HG03064 (cell line): ENCODE measurements at regions not wholly inside any gene's neighbourhood (a gene's known extent, or its start where the extent isn't known, plus 50 kb on each side); places are given as distances from the start of the nearest gene placed in this dataset.
A peak's percentile ranks its signal among the peaks of the same experiment; 100 is the strongest.
"Not testable (repeated sequence)": the region's sequence is repeated elsewhere in the genome, so short reads cannot be mapped to it uniquely, and the experiment has no call there.

Source experiments
- ATAC-seq: cut with Tn5 transposase; IDR thresholded peaks from one replicate; pipeline ENCODE4 v1.9.1; 2021; ENCODE audit warnings: low read depth; ENCODE audit not compliant: unreplicated experiment

- not testable (repeated sequence) for ATAC-seq
Observed at GRCh38 chr20:25853718-25854388, 157.2 kb upstream of the ZNF337 start.

DNA sequence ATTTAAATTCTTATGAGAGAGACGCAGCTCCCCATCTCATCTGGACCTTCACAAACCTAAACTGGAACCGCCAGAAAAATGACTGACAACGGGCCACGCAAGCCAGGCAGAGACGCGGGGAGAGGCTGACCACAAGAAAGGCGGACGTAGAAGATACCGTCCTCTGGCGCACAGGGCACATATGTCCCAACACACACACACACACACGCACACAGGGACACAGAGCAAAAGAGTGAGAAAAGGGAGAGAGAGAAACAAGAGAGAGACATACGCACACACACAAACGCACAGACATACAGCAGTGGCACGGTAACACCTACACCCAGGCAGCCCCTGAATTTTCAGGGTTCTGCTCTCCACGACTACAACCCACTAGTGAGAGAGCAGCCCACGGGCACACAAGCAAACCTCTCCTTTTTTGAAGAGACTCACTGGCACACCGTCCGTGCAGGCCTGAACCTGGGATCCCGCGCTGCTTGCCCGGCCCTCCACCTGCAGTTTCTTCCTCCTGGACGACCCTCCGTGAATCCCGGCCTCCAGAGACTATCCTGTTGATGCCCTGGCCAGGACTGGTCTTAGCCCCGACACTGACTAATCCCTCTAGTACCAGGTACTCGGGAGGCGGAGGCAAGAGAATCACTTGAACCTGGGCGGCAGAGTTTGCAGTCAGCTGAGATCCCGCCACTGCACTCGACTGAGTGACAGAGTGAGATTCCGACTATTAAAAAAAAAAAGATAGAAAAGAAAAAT, 156.5 kb upstream of the ZNF337 start:
- not testable (repeated sequence) for ATAC-seq

- not testable (repeated sequence) for ATAC-seq
Observed at GRCh38 chr20:25850133-25850532, 153.5 kb upstream of the ZNF337 start.

DNA sequence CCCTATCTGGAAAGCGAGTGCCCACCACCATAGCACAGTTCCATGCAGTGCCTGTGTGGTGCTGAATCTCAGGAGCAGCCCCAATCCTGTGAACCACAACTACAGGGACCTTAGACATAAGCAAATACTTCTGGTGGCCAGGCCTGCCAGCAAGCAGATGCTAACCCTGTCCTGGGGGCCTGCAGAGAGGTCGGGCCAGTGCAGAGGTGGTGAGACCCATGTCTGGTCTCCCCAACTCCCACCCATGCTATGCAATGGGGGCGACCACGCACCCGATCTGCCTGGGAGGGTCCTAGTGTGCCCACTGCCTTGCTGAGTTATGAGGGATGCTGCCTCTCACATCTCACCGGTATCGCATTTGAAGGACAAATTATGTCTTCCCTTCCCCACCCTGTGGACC, 151.6 kb upstream of the ZNF337 start:
- no peak for ATAC-seq

DNA sequence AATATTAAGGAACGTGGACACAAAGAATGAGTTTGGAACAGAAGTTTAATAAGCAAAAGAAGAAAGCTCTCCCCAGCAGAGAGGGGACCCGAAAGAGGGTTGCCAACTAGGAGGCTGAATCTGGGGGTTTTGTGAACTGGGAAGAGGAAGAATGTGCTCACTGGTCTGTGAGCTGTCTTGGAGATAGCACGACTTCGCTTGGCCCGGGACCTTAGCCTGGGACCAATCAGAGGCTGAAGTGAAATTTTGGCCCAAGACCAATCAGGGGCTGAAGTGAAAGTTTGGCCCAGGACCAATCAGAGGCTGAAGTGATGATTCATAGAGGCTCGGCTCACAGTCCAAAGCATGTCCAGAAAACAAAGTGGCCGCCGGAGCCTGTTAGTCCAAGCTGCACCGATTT, 148.0 kb upstream of the ZNF337 start:
- not testable (repeated sequence) for ATAC-seq

DNA sequence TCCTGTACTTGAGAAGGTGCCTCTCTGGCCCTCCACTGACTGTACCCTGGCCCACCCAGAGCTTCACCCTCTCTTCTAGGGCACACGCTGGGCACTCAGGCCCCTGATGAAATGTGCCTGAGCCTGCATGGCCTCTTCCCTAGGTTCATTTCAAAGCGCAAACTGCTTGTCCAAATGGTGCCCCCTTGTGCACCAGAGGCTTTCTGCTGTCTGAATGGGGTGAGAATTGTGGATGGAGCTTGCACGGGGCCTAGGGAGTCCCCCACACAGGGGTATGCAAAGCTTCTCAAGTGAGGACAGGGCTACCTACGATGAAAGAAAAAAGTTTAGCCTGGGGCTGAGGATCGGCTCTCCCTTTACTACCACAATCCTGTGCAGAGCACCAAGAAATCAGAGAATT, 116.9 kb upstream of the ZNF337 start:
- ATAC-seq = not testable (repeated sequence)

DNA sequence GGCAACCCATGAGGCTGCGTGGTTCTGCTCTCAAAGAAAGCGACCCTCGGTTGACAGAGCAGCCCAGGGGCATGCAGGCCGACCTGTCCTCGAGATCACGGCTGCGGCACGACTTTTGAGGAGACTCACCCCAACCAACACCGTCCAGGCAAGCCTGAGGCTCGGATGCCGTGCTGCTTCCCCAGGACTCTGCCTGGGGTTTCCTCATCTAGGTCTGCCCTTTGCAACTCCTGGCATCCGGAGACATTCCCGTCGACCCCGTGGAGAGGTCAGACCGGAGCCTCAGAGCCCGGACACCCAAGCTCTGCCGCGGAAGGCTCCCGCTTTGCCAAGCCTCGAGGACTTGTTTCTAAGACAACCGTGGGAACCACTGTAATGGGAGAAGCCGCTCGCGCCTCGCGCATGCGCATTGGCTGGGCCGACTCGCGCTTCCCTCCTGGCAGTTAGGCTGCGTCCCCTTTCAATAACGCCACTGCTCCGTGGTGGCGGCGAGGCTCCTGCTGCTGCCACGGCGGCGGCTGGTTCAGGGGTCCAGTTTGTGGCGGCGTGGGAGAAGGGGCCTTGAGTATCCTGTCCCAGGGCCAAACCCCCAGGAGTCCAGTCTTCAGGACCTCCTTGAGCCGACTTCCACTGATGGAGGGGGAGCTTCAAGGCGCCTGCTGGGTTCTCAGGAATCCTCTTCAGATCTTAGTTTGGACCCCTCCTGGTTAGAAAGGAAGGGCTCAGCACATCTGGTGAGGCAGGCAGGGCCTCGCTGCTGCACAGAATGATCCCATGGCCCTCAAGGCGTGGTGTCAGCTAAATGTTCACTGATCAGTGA, 101.7 kb upstream of the ZNF337 start:
- not testable (repeated sequence) for ATAC-seq

DNA sequence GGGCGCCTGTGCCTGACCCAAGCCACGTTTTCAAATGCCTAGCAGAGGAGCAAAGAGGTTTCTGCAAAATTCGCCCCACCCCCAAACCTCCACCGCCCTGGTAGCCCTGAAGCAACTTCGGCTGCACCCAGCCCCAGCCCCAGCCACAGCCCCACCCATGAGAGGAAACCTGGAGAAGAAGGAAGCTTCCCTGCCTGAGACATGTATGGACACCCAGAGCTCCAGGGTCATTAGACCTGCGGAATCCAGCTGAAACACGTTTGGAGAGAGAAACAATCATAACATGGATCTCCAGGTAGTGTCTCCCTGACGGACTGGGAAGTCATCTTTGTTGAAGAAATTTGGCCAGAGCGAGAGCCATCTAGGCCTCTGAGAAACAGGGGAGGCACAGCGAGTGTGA, 100.4 kb upstream of the ZNF337 start:
- ATAC-seq = not testable (repeated sequence)

DNA sequence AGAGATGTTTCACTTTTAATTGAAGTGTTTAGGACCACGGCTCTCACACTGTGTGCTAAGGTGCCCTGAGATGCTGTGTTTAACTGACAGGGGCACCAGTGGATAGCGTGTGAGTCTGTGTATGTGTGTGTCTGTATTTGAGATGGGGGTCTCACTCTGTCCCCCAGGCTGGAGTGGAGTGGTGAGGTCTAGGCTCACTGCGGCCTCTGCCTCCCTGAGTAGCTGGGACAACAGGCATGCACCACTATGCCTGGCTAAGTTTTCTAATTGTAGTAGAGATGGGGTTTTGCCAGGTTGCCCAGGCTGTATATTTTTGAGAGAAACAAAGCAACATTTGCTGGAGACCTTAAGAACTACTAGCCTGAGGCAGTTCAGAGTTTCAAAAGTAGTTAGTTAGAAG, 80.6 kb upstream of the ZNF337 start:
- not testable (repeated sequence) for ATAC-seq

DNA sequence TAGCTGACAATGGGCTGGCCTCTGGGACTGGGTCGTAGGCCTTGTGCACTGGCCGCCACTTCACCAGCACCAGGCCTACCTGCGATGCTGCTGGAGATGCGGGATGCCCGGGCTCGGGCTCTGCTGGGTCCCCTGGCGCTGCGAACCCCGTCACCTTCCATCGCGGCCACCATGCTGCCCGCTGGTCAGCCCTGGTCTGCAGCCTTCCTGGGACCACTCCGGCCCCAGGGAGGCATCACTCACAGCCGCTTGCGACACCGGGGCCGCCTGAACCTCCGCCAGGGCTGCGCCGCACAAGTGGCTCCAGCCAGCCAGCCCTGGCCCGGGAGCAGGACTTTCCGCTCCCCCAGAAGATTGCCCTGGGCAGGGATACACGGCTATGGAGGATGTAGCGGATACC, 78.1 kb upstream of the ZNF337 start:
- not testable (repeated sequence) for ATAC-seq

- ATAC-seq = not testable (repeated sequence)
Observed at GRCh38 chr20:25774203-25774602, 77.5 kb upstream of the ZNF337 start.

DNA sequence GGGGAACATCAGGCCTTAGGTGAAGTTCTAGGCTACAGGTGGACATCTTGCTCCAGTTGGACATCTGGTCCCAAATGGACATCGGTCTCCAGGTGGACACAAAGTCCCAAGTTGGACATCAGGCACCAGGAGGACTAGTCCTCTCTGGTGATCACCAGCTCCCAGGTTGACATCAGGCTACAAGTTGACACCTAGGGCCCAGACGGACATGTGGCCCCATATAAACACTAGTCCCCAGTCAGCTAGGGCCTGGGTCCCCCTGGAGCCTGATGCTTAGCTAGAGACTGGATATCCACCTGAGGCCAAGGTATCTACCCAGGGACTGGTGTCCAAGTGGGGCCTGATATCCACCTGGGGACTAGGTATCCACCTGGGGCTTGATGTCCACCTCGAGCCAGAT, 75.8 kb upstream of the ZNF337 start:
- ATAC-seq = not testable (repeated sequence)

- ATAC-seq = not testable (repeated sequence)
Observed at GRCh38 chr20:25771818-25772217, 75.2 kb upstream of the ZNF337 start.

- no peak for ATAC-seq
Observed at GRCh38 chr20:25761596-25761995, 64.9 kb upstream of the ZNF337 start.

- not testable (repeated sequence) for ATAC-seq
Observed at GRCh38 chr20:25761046-25761445, 64.4 kb upstream of the ZNF337 start.

GRCh38 chr20:25750765-25751696, 54.4 kb upstream of the ZNF337 start:
- peak; percentile 81 for ATAC-seq

- ATAC-seq = no peak
Observed at GRCh38 chr20:25750220-25750764, 53.6 kb upstream of the ZNF337 start.

DNA sequence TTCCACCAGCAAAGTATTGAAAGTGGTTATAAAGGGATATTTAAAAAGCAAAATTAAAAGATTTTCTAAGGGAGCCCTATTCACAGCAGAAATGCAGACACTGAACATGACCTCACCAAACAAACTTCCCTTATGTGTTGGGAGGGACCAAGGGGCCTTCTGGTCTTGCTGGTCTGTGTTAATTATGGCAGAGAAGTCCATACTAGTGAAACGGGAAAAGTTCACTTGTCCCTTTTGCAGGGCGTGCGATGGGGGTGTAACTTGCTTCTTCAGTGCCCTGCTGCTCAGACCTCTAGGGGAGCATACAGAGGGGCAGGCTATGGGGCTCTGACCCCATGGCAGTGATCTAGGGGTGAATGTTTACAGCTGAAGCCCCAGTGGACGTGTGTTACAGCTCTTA, 53.0 kb upstream of the ZNF337 start:
- ATAC-seq = no peak
